GM12872 (cell line): ENCODE measurements at regions not wholly inside any gene's neighbourhood (a gene's known extent, or its start where the extent isn't known, plus 50 kb on each side); places are given as distances from the start of the nearest gene placed in this dataset.

ENCODE experiments used
- TF ChIP-seq, protein P1 (sequence below): IDR thresholded peaks from 3 replicates; pipeline ENCODE4 v1.5.1; 2011; ENCODE audit warnings: low read depth, mild to moderate bottlenecking, low read length, moderate library complexity; ENCODE audit not compliant: insufficient read depth

- TF ChIP-seq, protein P1, sequence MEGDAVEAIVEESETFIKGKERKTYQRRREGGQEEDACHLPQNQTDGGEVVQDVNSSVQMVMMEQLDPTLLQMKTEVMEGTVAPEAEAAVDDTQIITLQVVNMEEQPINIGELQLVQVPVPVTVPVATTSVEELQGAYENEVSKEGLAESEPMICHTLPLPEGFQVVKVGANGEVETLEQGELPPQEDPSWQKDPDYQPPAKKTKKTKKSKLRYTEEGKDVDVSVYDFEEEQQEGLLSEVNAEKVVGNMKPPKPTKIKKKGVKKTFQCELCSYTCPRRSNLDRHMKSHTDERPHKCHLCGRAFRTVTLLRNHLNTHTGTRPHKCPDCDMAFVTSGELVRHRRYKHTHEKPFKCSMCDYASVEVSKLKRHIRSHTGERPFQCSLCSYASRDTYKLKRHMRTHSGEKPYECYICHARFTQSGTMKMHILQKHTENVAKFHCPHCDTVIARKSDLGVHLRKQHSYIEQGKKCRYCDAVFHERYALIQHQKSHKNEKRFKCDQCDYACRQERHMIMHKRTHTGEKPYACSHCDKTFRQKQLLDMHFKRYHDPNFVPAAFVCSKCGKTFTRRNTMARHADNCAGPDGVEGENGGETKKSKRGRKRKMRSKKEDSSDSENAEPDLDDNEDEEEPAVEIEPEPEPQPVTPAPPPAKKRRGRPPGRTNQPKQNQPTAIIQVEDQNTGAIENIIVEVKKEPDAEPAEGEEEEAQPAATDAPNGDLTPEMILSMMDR: no peak
Observed at GRCh38 chr6:144820270-144820669, 535.1 kb downstream of the UTRN start.

- TF ChIP-seq, protein P1: no peak
Observed at GRCh38 chr6:144823131-144823530, 538.0 kb downstream of the UTRN start.

- TF ChIP-seq, protein P1: no peak
Observed at GRCh38 chr6:144824018-144824417, 538.9 kb downstream of the UTRN start.

GRCh38 chr6:144834426-144835038, 549.4 kb downstream of the UTRN start:
- TF ChIP-seq, protein P1: no peak

GRCh38 chr6:144835322-144835973, 550.3 kb downstream of the UTRN start:
- TF ChIP-seq, protein P1: no peak

- TF ChIP-seq, protein P1: no peak
Observed at GRCh38 chr6:144840619-144841018, 555.5 kb downstream of the UTRN start.

- TF ChIP-seq, protein P1: no peak
Observed at GRCh38 chr6:144843701-144844100, 558.6 kb downstream of the UTRN start.
